Peyer's patch (tissue), 4 donors: ENCODE measurements at regions not wholly inside any gene's neighbourhood (a gene's known extent, or its start where the extent isn't known, plus 50 kb on each side); places are given as distances from the start of the nearest gene placed in this dataset.

Source experiments
- DNase-seq, 3 donors: peaks; one replicate each; pipeline ENCODE4 v3.0.0-alpha.2; 2017 to 2019
- H3K27ac ChIP-seq, 4 donors: fragments of 200-600 bp; sonication (generic); one replicate each; pipeline ENCODE4 v1.5.1; 2016 to 2019
- H3K27me3 ChIP-seq, 2 donors: fragments of 200-600 bp; sonication (generic); one replicate each; pipeline ENCODE4 v1.5.1; 2019
- H3K36me3 ChIP-seq, 3 donors: fragments of 200-600 bp; sonication (generic); one replicate each; pipeline ENCODE4 v1.5.1; 2016 to 2019
- H3K4me1 ChIP-seq, 4 donors: fragments of 200-600 bp; sonication (generic); one replicate each; pipeline ENCODE4 v1.5.1; 2016 to 2019
- H3K4me3 ChIP-seq, 4 donors: fragments of 200-600 bp; sonication (generic); 1 replicate in 3 of 4; 2 replicates in 1 of 4; pipeline ENCODE4 v1.5.1; 2016 to 2019; ENCODE audit warnings: mild to moderate bottlenecking in 1 of 4
- H3K9me3 ChIP-seq, 4 donors: fragments of 200-600 bp; sonication (generic); one replicate each; pipeline ENCODE4 v1.5.1; 2016 to 2019; ENCODE audit warnings: mild to moderate bottlenecking in 1 of 4
- POLR2A ChIP-seq, 2 donors: fragments of 450-650 bp; IDR thresholded peaks; one replicate each; pipeline ENCODE4 v1.5.1; 2017; ENCODE audit warnings: antibody characterized with exemption in 2 of 2, mild to moderate bottlenecking in 2 of 2, moderate library complexity in 2 of 2
- TF ChIP-seq, protein P1 (sequence below), 6 experiments: fragments of 450-650 bp in 4 of 6; fragments of 200-600 bp in 2 of 6; sonication (generic) in 1 of 6; IDR thresholded peaks; one replicate each; pipeline ENCODE4 v1.5.1; 2017 to 2019; ENCODE audit warnings: antibody characterized with exemption in 6 of 6, mild to moderate bottlenecking in 3 of 6, moderate library complexity in 1 of 6

DNA sequence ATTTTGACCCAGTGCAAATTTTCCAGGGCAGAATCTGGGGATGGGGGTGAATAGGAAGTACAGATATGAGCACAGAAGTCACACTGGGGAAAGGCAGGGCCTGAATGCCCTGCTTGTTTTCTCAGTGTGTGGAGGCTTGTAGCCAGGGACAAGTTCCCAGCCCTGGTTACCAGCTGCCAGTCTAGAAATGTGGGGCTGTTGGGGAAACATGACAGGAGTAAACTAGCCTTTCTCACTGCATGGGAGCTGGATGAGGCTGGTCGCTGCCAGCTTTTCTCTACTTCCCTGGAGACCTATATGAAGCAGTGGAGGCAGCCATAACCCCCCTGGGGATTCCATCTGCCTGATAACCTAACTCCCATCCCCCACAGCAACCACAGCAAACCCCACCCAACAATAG, 2267.7 kb downstream of the PCDH9 start:
- Histone ChIP-seq H3K27me3 (no peaks in the 10 kb centered on the region), H3K4me1 (no peaks in the 10 kb centered on the region), H3K9me3 (no peaks in the 10 kb centered on the region), H3K36me3 (no peaks in the 10 kb centered on the region), H3K4me3 (no peak overlapping the region), H3K27ac (no peak overlapping the region)
- TF ChIP-seq, protein P1, sequence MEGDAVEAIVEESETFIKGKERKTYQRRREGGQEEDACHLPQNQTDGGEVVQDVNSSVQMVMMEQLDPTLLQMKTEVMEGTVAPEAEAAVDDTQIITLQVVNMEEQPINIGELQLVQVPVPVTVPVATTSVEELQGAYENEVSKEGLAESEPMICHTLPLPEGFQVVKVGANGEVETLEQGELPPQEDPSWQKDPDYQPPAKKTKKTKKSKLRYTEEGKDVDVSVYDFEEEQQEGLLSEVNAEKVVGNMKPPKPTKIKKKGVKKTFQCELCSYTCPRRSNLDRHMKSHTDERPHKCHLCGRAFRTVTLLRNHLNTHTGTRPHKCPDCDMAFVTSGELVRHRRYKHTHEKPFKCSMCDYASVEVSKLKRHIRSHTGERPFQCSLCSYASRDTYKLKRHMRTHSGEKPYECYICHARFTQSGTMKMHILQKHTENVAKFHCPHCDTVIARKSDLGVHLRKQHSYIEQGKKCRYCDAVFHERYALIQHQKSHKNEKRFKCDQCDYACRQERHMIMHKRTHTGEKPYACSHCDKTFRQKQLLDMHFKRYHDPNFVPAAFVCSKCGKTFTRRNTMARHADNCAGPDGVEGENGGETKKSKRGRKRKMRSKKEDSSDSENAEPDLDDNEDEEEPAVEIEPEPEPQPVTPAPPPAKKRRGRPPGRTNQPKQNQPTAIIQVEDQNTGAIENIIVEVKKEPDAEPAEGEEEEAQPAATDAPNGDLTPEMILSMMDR (IDR thresholded peaks at IDR 0.05) = no peak
- no peak for TF ChIP-seq POLR2A (IDR thresholded peaks at IDR 0.05)
- no peak for DNase-seq

DNA sequence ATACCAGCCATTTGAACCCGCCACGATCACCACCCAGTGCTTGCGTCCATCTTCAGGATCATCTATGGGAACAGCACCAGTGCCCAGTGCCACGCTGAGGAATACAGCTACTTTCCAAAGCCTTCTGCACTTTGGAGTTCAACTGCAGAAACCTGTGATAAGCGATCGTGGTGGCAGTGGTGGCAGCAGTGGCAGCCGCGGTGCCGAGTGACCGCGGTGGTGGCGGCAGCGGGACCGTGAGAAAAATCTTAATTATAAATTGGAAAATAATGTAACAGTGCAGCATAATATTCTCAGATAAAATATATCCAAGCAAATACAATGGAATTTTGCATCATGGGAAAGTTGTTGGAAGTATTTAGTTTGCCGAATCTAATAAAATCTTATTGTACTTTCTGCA, 2270.9 kb downstream of the PCDH9 start:
- H3K36me3 ChIP-seq = no peaks in the 10 kb centered on the region
- no peaks in the 10 kb centered on the region for H3K27me3 ChIP-seq
- DNase-seq = no peak
- no peaks in the 10 kb centered on the region for H3K9me3 ChIP-seq
- no peak for TF ChIP-seq POLR2A (IDR thresholded peaks at IDR 0.05)
- TF ChIP-seq, protein P1 (IDR thresholded peaks at IDR 0.05) = no peak
- no peak overlapping the region for H3K4me3 ChIP-seq
- H3K4me1 ChIP-seq = no peaks in the 10 kb centered on the region
- no peak overlapping the region for H3K27ac ChIP-seq

DNA sequence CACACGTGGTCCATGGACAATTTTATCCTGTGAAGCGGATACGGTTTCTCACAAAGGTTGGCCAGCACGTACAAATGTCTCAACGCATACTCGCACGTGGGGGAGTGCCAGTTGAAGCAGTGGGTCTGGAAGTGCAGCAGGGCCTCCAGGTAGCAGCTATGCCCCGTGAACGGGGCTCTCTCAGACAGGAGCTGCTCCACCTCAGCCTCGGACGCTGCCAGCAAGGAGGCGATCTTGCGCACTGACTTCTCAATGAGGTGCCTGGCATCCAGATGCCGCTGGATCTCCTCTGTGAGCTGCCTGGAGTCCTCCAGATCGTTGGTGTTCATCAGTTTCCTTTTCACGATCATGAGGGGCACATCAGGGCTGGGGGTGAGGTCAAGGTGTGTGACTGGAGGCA, 2272.0 kb downstream of the PCDH9 start:
- Histone ChIP-seq H3K4me1 (no peaks in the 10 kb centered on the region), H3K27ac (no peak overlapping the region), H3K9me3 (no peaks in the 10 kb centered on the region), H3K27me3 (no peaks in the 10 kb centered on the region), H3K36me3 (no peaks in the 10 kb centered on the region), H3K4me3 (no peak overlapping the region)
- TF ChIP-seq, protein P1 (IDR thresholded peaks at IDR 0.05) = no peak
- TF ChIP-seq POLR2A (IDR thresholded peaks at IDR 0.05) = no peak
- no peak for DNase-seq

DNA sequence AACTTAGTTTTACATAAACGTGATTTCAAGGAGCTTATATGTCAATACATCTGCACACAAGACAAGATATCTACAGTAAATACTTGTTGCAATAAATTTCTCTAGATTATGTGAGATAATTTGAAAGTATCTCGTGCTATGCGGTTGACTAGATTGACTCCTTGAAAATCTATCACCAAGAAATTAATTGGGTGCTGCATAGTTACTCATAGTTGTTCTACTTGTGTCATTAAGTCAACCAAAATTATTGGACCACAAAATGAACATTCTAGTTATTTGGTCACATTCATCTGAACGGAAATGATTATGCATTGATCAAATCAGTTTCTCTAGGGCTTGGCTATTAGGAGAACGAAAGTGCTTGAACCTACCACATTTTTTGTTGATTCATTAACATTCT, 2291.5 kb downstream of the PCDH9 start:
- H3K36me3 ChIP-seq = no peaks in the 10 kb centered on the region
- no peak for DNase-seq
- no peak overlapping the region for H3K27ac ChIP-seq
- peaks cover 0 to 2% (median 0%) of the 10 kb centered on the region in 4 donors for H3K9me3 ChIP-seq
- H3K4me3 ChIP-seq = no peak overlapping the region
- TF ChIP-seq POLR2A (IDR thresholded peaks at IDR 0.05) = no peak
- TF ChIP-seq, protein P1 (IDR thresholded peaks at IDR 0.05) = no peak
- no peaks in the 10 kb centered on the region for H3K27me3 ChIP-seq
- H3K4me1 ChIP-seq = no peaks in the 10 kb centered on the region

DNA sequence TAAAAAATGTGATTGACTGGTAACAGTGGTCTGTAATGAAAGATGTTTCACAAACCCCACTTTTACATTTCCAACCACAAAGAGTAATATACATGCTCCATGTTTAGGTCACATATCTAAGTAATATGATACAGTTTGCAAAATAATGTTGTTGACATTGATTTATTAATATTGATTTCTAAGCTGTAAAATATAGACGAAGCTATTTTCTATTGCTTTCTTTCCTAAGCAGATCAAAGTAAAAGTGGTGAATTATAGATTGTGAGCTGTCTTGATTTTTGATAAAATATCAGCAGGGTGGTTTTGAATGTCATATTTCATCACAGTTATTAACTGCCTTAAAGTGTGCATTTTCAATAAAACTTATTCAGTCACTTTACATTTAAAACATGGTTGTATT, 2292.8 kb downstream of the PCDH9 start:
- no peaks in the 10 kb centered on the region for H3K27me3 ChIP-seq
- no peak for DNase-seq
- H3K36me3 ChIP-seq = no peaks in the 10 kb centered on the region
- H3K4me1 ChIP-seq = no peaks in the 10 kb centered on the region
- H3K4me3 ChIP-seq = no peak overlapping the region
- peaks cover 0 to 2% (median 0%) of the 10 kb centered on the region in 4 donors for H3K9me3 ChIP-seq
- TF ChIP-seq POLR2A (IDR thresholded peaks at IDR 0.05) = no peak
- TF ChIP-seq, protein P1 (IDR thresholded peaks at IDR 0.05) = no peak
- H3K27ac ChIP-seq = no peak overlapping the region

DNA sequence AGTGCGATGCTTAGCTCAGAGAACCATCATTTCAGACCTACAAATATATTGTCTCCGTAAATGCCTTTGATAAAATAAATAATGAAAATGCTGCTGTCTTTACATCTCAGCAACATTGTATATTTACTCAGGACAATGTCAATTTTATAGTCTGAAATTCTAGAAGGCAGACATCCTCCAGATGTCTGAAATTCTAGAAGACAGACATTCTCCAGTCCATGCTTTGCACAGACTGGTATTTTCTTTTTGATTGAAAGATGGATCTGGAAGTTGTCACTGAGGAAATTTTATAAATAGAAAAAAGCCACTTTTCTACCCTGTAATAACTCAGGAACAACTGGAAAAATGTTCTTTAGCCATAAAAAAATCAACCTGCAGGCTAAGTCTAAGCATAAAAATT, 2293.3 kb downstream of the PCDH9 start:
- H3K27me3 ChIP-seq = no peaks in the 10 kb centered on the region
- H3K36me3 ChIP-seq = no peaks in the 10 kb centered on the region
- H3K9me3 ChIP-seq = peaks cover 0 to 2% (median 0%) of the 10 kb centered on the region in 4 donors
- TF ChIP-seq, protein P1 (IDR thresholded peaks at IDR 0.05) = no peak
- no peak for TF ChIP-seq POLR2A (IDR thresholded peaks at IDR 0.05)
- H3K4me3 ChIP-seq = no peak overlapping the region
- DNase-seq = no peak
- no peak overlapping the region for H3K27ac ChIP-seq
- no peaks in the 10 kb centered on the region for H3K4me1 ChIP-seq
